ENCODE measurements at regions not wholly inside any gene's neighbourhood (a gene's known extent, or its start where the extent isn't known, plus 50 kb on each side); places are given as distances from the start of the nearest gene placed in this dataset.

DNA sequence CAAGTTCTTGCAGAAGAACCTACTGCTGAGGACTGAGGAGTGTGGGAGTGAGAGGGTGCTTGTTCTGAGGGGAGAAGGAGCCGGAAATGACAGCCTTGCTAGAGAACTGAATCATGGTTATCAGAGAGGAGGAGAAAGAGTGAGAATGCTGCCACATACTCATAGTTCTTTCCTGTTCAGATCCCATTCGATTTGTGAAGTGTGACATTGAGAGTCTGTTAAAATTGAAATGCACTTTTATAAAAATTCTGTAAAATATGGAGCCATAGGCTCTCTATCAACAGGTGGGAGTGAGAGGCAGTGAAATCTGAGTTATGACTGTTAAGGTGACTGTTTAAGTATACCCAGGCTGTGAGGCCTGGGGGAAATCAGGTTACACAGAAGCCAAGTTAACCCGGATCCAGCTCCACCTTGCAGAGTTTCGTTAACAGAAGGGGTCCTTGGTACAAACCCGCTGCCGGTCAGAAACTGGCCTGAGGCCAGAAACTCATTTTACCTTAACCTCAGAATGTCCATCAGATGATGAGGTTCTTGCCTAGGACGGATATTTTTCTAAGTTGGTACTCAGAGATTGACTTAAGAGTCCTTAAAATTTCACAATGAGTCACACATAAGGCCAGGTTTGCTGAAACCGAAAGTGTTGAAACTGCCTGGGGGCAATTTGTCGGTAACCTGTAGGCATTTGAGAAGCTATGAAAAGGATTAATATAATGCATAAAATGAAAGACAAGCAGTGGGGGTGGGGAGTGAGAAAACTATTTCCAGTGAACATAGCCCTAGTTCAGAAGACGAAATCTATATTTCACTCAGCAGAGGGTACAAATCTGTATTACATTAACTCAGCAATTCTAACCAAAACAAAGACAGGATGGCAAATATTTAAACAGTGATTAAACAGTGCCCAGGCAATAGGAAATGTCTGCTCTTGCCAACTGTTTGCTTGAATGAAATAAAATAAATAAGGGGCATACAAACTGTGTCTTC is 350.5 kb downstream of the KCNRG start:
- DNase-seq = no peak

GRCh38 chr13:50366488-50367174 is 351.4 kb downstream of the KCNRG start:
- DNase-seq = no peak

DNA sequence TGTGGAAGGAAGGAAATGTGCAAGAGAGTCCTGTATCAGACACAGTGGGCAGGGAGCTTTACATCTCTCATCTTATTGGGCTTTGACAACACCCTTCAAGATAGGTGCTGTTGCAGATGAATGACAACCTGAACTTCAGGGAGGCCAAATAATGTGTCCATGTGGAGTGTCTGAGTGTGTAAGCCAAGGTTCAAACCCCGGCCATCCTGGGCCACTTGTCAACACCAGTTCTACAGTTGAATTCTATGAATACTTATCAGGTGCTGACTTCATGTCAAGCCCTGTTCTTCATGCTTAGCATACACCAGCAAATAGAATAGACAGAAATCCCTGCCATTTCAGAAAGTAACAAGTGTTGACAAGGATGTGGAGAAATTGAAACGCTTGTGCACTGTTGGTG is 354.4 kb downstream of the KCNRG start:
- no peak for DNase-seq

DNA sequence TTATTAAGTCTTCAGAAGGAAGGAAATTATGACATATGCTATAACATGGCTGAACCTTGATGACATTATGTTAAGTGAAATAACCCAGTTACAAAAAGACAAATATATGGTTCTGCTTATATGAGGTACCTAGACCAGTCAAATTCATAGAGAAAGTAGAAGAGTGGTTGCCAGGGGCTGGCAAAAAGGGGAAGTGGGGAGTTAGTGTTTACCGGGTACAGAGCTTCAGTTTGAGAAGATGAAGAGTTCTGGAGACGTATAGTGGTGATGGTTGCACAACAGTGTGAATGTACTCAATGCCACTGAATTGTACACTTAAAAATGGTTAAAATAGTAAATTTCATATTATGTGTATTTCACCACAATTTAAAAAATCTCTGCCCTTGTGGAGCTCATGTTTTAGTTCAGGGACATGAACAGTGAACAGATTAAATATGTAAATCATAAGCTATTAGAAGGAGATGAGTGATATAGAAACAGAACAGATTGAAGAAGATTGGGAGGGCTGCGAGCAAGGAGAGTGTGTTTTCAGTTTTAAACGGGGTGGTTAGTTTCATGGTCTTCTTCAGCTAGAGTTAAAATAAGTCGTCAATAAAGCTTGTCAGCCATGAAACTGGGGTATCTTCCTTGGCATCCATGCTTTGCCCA is 355.2 kb downstream of the KCNRG start:
- peak; percentile 75 for DNase-seq

DNA sequence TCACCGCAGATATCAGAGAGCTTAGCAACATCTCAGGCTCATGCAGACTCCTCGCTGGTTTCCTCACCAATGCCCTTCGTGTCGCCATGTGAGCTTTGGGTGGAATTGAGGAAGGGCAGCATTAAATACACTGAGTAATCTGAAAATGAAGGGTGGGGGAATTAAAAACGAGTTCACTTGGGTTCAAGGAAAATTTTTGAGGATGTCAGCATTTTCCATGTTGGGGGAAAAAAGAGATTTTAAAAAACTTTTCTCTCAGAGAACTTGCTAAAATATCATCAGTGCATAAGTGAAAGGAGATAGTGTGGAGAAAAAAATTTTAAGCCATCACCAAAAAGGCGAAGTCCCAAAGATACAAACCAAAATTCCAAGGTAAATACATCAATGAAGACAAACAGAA is 359.3 kb downstream of the KCNRG start:
- DNase-seq = no peak

DNA sequence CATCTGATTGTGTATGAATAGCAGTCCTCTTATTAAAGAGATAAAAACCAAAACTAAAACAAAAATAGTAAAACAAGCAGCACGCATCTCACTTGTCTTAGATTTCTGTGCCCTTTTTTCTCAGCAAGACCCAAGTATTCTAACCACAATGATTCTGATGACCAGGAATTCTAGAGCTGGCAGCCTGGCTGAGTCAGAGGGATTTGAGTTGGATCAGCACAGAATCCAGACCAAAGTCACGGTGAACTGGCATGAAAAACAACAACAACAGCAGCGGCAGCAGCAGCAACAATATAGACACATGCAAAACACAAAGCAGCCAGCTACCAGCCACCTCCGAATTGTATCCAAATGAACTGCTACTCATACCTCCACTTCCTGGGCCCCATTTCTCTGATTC is 360.5 kb downstream of the KCNRG start:
- no peak for DNase-seq

DNA sequence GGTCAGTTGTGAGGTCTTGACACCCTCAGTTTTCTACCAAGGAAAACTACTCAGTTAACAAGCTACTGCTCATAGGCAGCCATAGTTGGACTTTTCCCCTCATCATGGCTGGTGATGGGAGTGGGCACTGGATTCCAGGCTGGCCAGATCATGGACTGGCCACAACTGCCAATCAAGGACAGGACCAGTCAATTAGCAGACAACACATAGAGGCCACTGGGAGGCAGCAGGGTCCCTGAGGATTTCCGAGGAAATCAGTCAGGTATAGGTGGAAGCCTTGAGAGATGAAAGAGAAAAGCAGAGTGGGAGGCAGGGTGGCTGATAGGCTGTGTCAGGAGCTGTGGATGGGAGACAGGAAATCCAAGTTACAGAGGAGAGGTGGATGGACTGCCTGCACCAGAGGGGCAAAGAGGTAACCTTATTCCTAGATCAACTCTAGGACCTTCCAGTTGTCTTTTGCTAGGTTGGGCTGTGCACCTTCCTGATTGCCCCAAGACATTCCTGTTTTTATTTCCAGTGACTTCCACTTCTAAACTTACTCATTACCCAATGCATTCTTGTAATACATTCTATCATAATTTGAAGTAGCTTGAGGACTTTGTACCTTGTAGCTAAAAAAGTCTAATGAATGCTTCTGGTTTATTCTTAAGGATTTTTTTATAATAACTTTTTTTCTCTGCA is 361.8 kb downstream of the KCNRG start:
- DNase-seq = no peak

GRCh38 chr13:50377726-50378270 is 362.6 kb downstream of the KCNRG start:
- no peak for DNase-seq

- peak; percentile 15 for DNase-seq
These were observed 363.3 kb downstream of the KCNRG start for GRCh38 chr13:50378509-50379044.

DNA sequence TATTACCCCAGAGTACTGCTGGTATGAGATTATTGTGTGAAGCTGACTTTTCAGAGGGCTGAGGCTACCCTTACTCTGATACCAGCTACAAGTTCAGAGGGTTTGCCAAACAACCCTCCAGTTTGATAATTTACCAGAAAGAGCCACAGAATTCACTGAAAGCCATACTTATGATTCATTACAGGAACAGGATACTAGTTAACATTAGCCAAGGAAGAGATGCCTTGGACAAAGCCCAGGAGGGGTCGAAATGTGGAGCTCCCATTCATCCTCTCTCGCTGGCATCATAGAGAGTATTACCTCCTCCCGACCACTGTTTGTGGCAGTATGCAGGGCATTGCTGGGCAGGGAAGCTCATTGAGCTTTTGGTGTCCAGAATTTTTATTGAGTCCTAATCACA is 364.3 kb downstream of the KCNRG start:
- no peak for DNase-seq

DNA sequence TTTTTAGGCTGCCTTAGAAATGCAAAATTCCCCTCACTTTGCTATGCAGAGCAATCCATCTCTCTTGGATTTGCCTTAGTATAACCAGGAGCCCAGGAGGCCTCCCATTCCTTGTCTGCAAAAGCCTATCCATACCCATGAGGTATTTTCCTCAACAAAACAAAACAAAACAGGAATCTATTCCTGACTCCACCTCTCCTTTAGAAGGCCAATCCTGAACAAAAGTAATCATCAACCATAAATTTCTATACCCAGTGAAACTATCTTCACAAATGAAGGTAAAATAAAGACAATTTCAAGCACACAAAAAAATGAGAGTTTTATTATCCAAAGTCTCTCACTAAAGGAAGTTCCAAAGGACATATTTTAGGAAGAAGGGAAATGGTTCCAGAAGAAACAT is 365.7 kb downstream of the KCNRG start:
- DNase-seq = no peak

GRCh38 chr13:50382511-50382910 is 367.3 kb downstream of the KCNRG start:
- no peak for DNase-seq

- DNase-seq = no peak
These were observed 367.7 kb downstream of the KCNRG start for GRCh38 chr13:50382951-50383350.

GRCh38 chr13:50384724-50385123 is 369.5 kb downstream of the KCNRG start:
- no peak for DNase-seq

DNA sequence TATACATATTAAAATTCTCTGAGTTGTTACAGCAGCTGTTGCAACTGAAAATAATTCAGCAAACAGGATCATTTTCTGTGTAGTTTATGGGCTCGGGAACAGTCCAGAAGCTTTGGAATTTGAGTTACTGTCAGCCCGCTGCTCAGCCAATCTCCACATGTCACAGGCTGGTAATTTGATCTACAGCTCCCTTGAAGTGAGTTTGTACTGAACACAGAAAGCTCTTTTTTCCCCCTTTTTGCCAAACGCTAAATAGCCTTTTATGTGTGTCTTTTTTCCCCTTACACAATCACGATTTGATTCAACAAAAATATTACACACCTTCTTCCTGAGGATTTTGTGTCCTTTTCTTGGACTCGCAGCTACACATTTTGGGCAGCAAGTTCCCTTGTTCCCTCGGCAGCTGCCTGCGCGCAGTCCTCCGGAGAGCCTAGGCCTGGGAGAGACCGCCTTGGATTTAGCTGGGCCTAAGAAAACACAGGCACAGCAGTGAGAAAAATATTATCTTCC is 371.4 kb downstream of the KCNRG start:
- no peak for DNase-seq

GRCh38 chr13:50387051-50387581 is 371.9 kb downstream of the KCNRG start:
- peak; percentile 43 for DNase-seq

DNA sequence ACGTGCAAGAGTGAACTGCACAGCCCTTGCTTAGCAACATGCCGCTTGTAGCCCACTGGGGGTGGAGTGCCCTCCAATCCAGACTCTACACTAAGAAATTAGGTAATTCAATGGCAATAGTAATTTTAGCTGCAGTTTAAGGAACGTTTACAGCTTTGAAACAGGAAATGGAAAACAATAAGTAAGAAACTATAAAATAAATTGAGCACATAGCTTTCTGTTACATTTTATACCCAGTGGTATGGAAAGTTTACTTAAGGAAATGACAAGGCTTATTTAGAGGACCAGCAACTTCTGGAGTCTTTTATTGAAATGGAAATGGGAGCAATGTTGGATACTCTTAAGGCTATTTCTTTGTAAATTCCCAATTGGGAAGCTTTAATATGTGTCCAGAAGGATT is 373.2 kb downstream of the KCNRG start:
- DNase-seq = no peak

GRCh38 chr13:50389726-50390125 is 374.5 kb downstream of the KCNRG start:
- no peak for DNase-seq

DNA sequence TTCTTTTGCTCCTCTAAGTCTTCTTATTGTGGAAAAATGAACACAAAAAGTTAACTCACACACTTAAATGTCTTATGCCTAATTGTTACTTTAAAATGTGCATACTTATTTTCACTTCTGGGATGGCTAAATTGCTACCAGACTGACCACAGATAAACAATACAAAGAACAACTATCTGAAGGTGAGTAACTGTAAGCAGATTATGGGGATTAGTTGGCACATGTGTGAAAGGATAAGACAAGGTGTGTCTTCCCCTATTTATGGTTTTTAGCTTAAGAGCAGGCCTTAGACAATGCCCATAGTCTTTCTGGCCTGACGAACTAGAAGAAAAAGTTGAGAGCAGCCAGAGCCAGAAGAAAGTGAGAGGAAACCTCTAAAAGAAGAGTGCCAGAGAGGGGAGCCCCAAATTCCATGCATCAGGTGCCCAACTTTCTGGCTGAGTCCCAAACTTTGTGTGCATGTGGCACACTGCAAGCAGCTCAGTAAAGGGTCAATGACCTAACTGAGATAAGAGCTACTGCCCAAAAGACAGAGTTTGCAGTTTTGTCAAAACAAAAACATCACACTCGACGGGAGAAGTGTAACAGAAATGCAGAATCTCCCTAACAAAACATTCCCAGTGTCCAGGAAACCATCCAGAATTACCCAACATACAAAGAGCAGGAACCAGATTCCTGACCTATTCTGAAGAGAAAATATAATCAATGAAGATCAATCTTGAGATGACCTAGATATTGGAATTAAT is 375.4 kb downstream of the KCNRG start:
- DNase-seq = no peak

DNA sequence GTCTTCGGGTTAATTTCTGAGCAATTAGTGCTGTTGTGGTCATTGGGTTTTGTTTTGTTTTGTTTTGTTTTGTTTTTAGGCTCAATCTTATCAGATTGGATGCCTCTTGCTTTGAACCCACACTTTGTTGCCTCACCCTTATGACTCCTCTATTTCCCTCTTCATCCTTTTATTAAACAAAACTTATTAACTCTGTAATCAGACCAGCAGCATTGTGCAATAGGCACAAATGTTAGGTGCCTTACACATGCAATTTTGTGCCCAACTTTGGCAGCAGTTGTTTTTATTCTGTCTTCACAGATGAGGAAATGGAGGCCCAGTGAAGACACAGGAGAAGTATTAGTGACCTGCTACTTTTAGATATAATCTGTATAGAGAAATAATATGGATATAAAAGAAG is 377.7 kb downstream of the KCNRG start:
- no peak for DNase-seq

DNA sequence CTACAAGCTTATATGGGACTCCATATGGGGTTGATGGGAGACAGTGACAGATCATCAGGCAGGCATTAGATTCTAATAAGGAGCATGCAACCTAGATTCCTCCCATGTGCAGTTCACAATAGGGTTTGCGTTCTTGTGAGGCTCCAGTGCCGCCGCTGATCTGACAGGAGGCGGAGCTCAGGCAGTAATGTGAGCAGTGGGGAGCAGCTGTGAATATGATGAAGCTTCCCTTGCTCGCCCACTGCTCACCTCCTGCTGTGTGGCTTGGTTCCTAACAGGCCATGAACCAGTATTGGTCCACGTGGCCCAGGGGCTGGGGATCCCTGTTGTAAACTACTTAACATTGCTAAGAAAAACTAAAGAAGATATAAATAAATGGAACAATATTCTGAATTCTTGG is 378.4 kb downstream of the KCNRG start:
- DNase-seq = no peak
